Gastroesophageal sphincter (tissue), 3 donors: ENCODE measurements at regions not wholly inside any gene's neighbourhood (a gene's known extent, or its start where the extent isn't known, plus 50 kb on each side); places are given as distances from the start of the nearest gene placed in this dataset.

Experiments used
- POLR2A ChIP-seq, 2 donors: fragments of 450-650 bp; IDR thresholded peaks; one replicate each; pipeline ENCODE4 v1.6.1; 2017; ENCODE audit warnings: antibody characterized with exemption in 2 of 2, mild to moderate bottlenecking in 2 of 2, moderate library complexity in 1 of 2
- POLR2AphosphoS5 ChIP-seq: sonication (generic); formaldehyde crosslinking; IDR thresholded peaks from one replicate; pipeline ENCODE4 v1.6.1; 2017; ENCODE audit warnings: antibody characterized with exemption
- TF ChIP-seq, protein P1 (sequence below), 4 experiments: fragments of 200-600 bp in 2 of 4; fragments of 450-650 bp in 2 of 4; sonication (generic) in 1 of 4; IDR thresholded peaks; one replicate each; pipeline ENCODE4 v1.5.1; 2017 to 2019; ENCODE audit warnings: antibody characterized with exemption in 4 of 4, mild to moderate bottlenecking in 2 of 4, moderate library complexity in 2 of 4

- TF ChIP-seq, protein P1, sequence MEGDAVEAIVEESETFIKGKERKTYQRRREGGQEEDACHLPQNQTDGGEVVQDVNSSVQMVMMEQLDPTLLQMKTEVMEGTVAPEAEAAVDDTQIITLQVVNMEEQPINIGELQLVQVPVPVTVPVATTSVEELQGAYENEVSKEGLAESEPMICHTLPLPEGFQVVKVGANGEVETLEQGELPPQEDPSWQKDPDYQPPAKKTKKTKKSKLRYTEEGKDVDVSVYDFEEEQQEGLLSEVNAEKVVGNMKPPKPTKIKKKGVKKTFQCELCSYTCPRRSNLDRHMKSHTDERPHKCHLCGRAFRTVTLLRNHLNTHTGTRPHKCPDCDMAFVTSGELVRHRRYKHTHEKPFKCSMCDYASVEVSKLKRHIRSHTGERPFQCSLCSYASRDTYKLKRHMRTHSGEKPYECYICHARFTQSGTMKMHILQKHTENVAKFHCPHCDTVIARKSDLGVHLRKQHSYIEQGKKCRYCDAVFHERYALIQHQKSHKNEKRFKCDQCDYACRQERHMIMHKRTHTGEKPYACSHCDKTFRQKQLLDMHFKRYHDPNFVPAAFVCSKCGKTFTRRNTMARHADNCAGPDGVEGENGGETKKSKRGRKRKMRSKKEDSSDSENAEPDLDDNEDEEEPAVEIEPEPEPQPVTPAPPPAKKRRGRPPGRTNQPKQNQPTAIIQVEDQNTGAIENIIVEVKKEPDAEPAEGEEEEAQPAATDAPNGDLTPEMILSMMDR (IDR thresholded peaks at IDR 0.05), result no peak
- TF ChIP-seq POLR2A (IDR thresholded peaks at IDR 0.05) (no peak), POLR2AphosphoS5 (no peak)
Observed at GRCh38 chr2:226123300-226123699, 676.3 kb downstream of the IRS1 start.
